Cardiac muscle cell (in vitro differentiated cells and primary cell): ENCODE measurements at regions not wholly inside any gene's neighbourhood (a gene's known extent, or its start where the extent isn't known, plus 50 kb on each side); places are given as distances from the start of the nearest gene placed in this dataset.

Experiments
- DNase-seq, 2 donors: peaks; one replicate each; pipeline versions ENCODE4 v3.0.0 to v3.0.0-alpha.2; 2010 to 2017; ENCODE audit warnings: low read depth in 1 of 2, low spot score in 1 of 2
- H3K27ac ChIP-seq: fragments of 200-600 bp; sonication (generic); 2 replicates; pipeline ENCODE4 v1.5.1; 2016
- H3K27me3 ChIP-seq: fragments of 200-600 bp; sonication (generic); 2 replicates; pipeline ENCODE4 v1.6.0; 2016; ENCODE audit warnings: control low read depth
- H3K36me3 ChIP-seq: fragments of 200-600 bp; sonication (generic); 2 replicates; pipeline ENCODE4 v1.5.1; 2016; ENCODE audit warnings: control low read depth
- H3K4me1 ChIP-seq: fragments of 200-600 bp; sonication (generic); 2 replicates; pipeline ENCODE4 v1.8.1; 2017; ENCODE audit warnings: low read depth, mild to moderate bottlenecking, mixed run types
- H3K4me3 ChIP-seq: fragments of 200-600 bp; sonication (generic); 2 replicates; pipeline ENCODE4 v1.5.1; 2016; ENCODE audit warnings: mild to moderate bottlenecking
- H3K9me3 ChIP-seq: fragments of 200-600 bp; sonication (generic); 2 replicates; pipeline ENCODE4 v1.5.1; 2017; ENCODE audit warnings: low read depth, mild to moderate bottlenecking, control low read depth
- CTCF ChIP-seq: IDR thresholded peaks from 2 replicates; pipeline ENCODE4 v1.5.1; 2012; ENCODE audit warnings: low read depth, mild to moderate bottlenecking, low read length

GRCh38 chr2:133720429-133720828 lies 152.2 kb upstream of the NCKAP5 start:
- H3K27me3 ChIP-seq, result no peaks in the 10 kb centered on the region
- no peaks in the 10 kb centered on the region for H3K36me3 ChIP-seq
- no peak for TF ChIP-seq CTCF
- H3K4me3 ChIP-seq, result no peak overlapping the region
- H3K4me1 ChIP-seq, result no peaks in the 10 kb centered on the region
- H3K27ac ChIP-seq, result no peak overlapping the region
- no peak for DNase-seq
- peaks cover 4% of the 10 kb centered on the region for H3K9me3 ChIP-seq

- H3K27ac ChIP-seq, result no peak overlapping the region
- no peak for TF ChIP-seq CTCF
- no peaks in the 10 kb centered on the region for H3K4me1 ChIP-seq
- no peaks in the 10 kb centered on the region for H3K36me3 ChIP-seq
- no peak for DNase-seq
- no peak overlapping the region for H3K4me3 ChIP-seq
- peaks cover 4% of the 10 kb centered on the region for H3K9me3 ChIP-seq
- no peaks in the 10 kb centered on the region for H3K27me3 ChIP-seq
These were observed 152.9 kb upstream of the NCKAP5 start for GRCh38 chr2:133721118-133721517.

- no peak overlapping the region for H3K4me3 ChIP-seq
- no peaks in the 10 kb centered on the region for H3K27me3 ChIP-seq
- H3K4me1 ChIP-seq, result no peaks in the 10 kb centered on the region
- DNase-seq, result no peak
- TF ChIP-seq CTCF, result no peak
- H3K27ac ChIP-seq, result no peak overlapping the region
- peaks cover 4% of the 10 kb centered on the region for H3K9me3 ChIP-seq
- H3K36me3 ChIP-seq, result no peaks in the 10 kb centered on the region
These were observed 154.9 kb upstream of the NCKAP5 start for GRCh38 chr2:133723133-133723532.

- Histone ChIP-seq H3K27me3 (no peaks in the 10 kb centered on the region), H3K27ac (no peak overlapping the region), H3K36me3 (no peaks in the 10 kb centered on the region), H3K4me1 (no peaks in the 10 kb centered on the region), H3K9me3 (no peaks in the 10 kb centered on the region), H3K4me3 (no peak overlapping the region)
- TF ChIP-seq CTCF, result no peak
- peak in 1 of 2 donors; percentile 13 for DNase-seq
These were observed 158.7 kb upstream of the NCKAP5 start for GRCh38 chr2:133726973-133727372.

GRCh38 chr2:133732059-133732458 lies 163.8 kb upstream of the NCKAP5 start:
- no peaks in the 10 kb centered on the region for H3K4me1 ChIP-seq
- no peak for TF ChIP-seq CTCF
- no peaks in the 10 kb centered on the region for H3K36me3 ChIP-seq
- no peak for DNase-seq
- no peak overlapping the region for H3K27ac ChIP-seq
- H3K27me3 ChIP-seq, result no peaks in the 10 kb centered on the region
- H3K9me3 ChIP-seq, result no peaks in the 10 kb centered on the region
- H3K4me3 ChIP-seq, result no peak overlapping the region
